Calu3 (cell line): ENCODE measurements at regions not wholly inside any gene's neighbourhood (a gene's known extent, or its start where the extent isn't known, plus 50 kb on each side); places are given as distances from the start of the nearest gene placed in this dataset.

Experiments used
- BruUV-seq: library from RNA; stranded (reverse); fragments of 400-500 nt; replicated peaks from 2 replicates; lab custom pipeline; 2021; lab: Mats Ljungman, UMichigan
- CTCF ChIA-PET: fragments of 300-600 bp; sonication (Branson Sonifier 250); formaldehyde crosslinking; loops from one replicate; lab custom pipeline; 2022; ENCODE audit warnings: antibody characterized with exemption; lab: Charles Lee
- DNase-seq: peaks from one replicate; pipeline ENCODE4 v3.0.0; 2022
- H3K27ac Mint-ChIP-seq: one replicate; pipeline ENCODE4 v1.8.0; 2022; ENCODE audit warnings: mixed read lengths; ENCODE audit not compliant: unreplicated experiment
- H3K27me3 Mint-ChIP-seq: one replicate; pipeline ENCODE4 v1.8.0; 2022; ENCODE audit warnings: mixed read lengths; ENCODE audit not compliant: unreplicated experiment
- H3K36me3 Mint-ChIP-seq: one replicate; pipeline ENCODE4 v1.8.0; 2022; ENCODE audit warnings: mild to moderate bottlenecking, moderate library complexity, mixed read lengths; ENCODE audit not compliant: insufficient read depth, unreplicated experiment
- H3K4me1 Mint-ChIP-seq: one replicate; pipeline ENCODE4 v1.8.0; 2022; ENCODE audit warnings: mild to moderate bottlenecking, low read depth, mixed read lengths; ENCODE audit not compliant: unreplicated experiment
- H3K4me3 Mint-ChIP-seq: one replicate; pipeline ENCODE4 v1.8.0; 2022; ENCODE audit warnings: mild to moderate bottlenecking, low read depth, moderate library complexity, mixed read lengths; ENCODE audit not compliant: unreplicated experiment
- H3K9me3 Mint-ChIP-seq: one replicate; pipeline ENCODE4 v1.8.0; 2022; ENCODE audit warnings: low read depth, mixed read lengths; ENCODE audit not compliant: unreplicated experiment
- intact Hi-C: fragments of 100-400 bp; cut with micrococcal nuclease; formaldehyde crosslinking; loops from one replicate; pipeline ENCODE4 v1.10.0; 2022; ENCODE audit not compliant: unreplicated experiment
- TF ChIP-seq, protein P1 (sequence below): fragments of 200-600 bp; IDR thresholded peaks from one replicate; pipeline ENCODE4 v1.8.0; 2022; ENCODE audit warnings: antibody characterized with exemption; ENCODE audit not compliant: unreplicated experiment

DNA sequence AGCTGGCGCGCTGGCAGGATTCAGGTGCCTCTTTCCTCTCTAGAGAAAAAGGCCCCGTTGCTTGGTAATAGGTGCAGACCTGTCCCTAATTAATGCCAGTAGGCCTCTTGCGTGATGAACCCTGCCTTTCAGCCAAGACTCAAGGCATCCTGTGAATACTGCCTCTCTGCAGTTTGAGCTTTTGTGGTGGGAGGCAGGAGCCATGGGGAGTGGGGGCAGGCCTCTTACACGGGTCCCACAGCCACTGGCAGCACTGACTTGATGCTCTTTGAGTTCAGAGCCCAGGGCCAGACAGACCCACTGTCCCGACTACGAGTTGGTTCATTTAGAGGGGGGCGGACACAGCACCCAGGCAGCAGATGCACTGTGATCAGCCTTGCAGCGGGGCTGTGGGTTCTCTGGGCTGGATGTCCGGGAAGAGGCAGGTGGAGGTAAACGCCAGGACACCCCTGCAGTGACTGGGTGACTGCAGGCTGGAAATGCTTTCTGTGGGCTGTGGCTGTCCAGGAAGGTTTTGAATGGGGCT is 237.0 kb downstream of the SEC14L1 start:
- Mint-ChIP-seq H3K9me3 (no peaks in the 10 kb centered on the region), H3K4me1 (peaks cover 21% of the 10 kb centered on the region), H3K36me3 (peaks cover 48% of the 10 kb centered on the region), H3K27me3 (no peaks in the 10 kb centered on the region), H3K4me3 (no peak overlapping the region), H3K27ac (no peak overlapping the region)
- BruUV-seq = no TSS peak
- CTCF ChIA-PET = no interaction called here
- TF ChIP-seq, protein P1, sequence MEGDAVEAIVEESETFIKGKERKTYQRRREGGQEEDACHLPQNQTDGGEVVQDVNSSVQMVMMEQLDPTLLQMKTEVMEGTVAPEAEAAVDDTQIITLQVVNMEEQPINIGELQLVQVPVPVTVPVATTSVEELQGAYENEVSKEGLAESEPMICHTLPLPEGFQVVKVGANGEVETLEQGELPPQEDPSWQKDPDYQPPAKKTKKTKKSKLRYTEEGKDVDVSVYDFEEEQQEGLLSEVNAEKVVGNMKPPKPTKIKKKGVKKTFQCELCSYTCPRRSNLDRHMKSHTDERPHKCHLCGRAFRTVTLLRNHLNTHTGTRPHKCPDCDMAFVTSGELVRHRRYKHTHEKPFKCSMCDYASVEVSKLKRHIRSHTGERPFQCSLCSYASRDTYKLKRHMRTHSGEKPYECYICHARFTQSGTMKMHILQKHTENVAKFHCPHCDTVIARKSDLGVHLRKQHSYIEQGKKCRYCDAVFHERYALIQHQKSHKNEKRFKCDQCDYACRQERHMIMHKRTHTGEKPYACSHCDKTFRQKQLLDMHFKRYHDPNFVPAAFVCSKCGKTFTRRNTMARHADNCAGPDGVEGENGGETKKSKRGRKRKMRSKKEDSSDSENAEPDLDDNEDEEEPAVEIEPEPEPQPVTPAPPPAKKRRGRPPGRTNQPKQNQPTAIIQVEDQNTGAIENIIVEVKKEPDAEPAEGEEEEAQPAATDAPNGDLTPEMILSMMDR = no peak
- intact Hi-C loops = no loop called here
- DNase-seq = no peak

DNA sequence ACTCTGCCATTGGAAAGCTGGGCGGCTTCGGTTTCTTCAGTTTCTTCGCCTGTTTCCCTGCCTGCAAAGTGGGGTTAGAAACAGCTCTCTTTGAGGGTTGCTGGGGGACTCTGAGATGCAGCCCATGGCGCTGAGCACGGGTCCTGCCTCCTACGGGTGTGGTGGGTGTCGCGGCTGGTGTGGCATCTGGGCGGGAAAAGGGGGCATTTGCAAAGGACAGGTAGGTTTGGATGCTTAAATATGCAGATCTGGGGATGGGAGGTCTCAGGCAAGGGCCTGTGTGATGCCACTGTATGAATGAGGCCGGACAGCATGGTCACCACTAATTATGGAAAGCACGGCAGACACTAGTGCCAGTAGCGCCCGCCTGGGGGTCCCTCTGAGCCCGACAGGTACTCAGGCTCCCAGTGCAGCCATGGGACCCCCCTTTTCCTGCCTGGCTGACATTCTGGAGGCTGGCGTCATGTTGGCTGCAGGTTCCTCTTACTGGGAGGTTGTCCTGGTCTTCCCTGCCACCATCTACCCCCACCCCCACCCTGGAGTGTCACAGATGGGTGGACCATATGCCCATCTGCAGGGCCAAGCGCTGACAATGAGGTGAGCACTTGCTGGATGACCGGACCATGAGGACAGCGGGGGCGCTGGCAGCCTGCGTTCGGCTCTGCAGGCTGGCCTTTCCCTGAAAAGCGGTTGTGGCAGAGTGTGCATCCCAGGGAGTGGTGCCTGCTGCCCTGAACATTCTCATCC is 237.7 kb downstream of the SEC14L1 start:
- TF ChIP-seq, protein P1 = no peak
- Mint-ChIP-seq H3K27me3 (no peaks in the 10 kb centered on the region), H3K36me3 (peaks cover 48% of the 10 kb centered on the region), H3K4me3 (no peak overlapping the region), H3K4me1 (peaks cover 26% of the 10 kb centered on the region), H3K27ac (no peak overlapping the region), H3K9me3 (no peaks in the 10 kb centered on the region)
- intact Hi-C loops = no loop called here
- BruUV-seq = no TSS peak
- no peak for DNase-seq
- CTCF ChIA-PET = no interaction called here

DNA sequence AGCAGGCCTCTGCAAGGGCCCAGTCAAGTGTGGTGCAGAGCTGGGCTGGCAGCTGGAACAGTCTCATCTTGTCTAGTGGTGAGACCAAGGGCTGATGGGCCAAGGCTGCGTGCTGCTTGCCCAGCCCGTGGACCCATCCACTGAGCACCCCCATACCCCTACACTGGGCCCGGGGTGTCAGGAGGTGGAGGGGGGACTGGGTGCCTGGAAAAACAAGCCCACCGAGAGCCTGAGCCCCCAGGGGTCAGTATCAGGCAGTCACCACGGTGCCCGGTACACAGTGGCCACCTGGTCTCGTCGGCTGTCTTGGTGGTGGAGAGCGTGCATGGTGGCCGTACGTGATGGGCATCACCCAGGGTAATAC is 238.3 kb downstream of the SEC14L1 start:
- no peak overlapping the region for H3K27ac Mint-ChIP-seq
- H3K36me3 Mint-ChIP-seq = peaks cover 49% of the 10 kb centered on the region
- TF ChIP-seq, protein P1 = no peak
- DNase-seq = no peak
- H3K4me1 Mint-ChIP-seq = peaks cover 32% of the 10 kb centered on the region
- BruUV-seq = no TSS peak
- CTCF ChIA-PET = no interaction called here
- no peak overlapping the region for H3K4me3 Mint-ChIP-seq
- intact Hi-C loops = no loop called here
- no peaks in the 10 kb centered on the region for H3K27me3 Mint-ChIP-seq
- H3K9me3 Mint-ChIP-seq = no peaks in the 10 kb centered on the region

DNA sequence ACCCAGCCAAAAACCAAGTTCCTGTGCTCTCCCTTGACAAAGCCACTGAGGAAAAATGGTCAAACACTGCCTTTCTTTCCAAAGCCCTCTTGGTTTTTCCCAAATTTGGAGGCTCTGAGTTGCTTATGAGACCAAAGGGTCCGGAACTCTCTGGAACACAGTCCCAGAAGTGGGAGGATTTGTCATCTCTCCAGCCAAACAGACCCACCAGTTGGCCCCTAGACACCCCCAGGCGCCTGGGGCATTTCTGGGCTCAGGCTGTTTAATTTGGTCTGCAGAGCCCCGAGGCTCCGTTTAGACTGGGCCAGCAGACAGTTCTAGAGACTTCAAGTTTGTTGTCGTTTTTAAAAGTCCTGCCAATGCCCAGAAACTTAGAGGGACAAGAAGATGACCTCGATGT is 239.1 kb downstream of the SEC14L1 start:
- Mint-ChIP-seq H3K4me1 (peaks cover 30% of the 10 kb centered on the region), H3K9me3 (no peaks in the 10 kb centered on the region), H3K36me3 (peaks cover 57% of the 10 kb centered on the region), H3K4me3 (no peak overlapping the region), H3K27me3 (no peaks in the 10 kb centered on the region), H3K27ac (no peak overlapping the region)
- BruUV-seq = no TSS peak
- intact Hi-C loops = no loop called here
- CTCF ChIA-PET = no interaction called here
- TF ChIP-seq, protein P1 = no peak
- DNase-seq = no peak
